ENCODE measurements at regions not wholly inside any gene's neighbourhood (a gene's known extent, or its start where the extent isn't known, plus 50 kb on each side); places are given as distances from the start of the nearest gene placed in this dataset.

- Histone ChIP-seq H3K27ac (no peak overlapping the region), H3K9ac (no peak overlapping the region), H3K9me3 (replicated peaks in 1 of 11) (peaks cover 0 to 3% (median 0%) of the 10 kb centered on the region in 11 experiments; a peak in 3 of 22 replicates), H3K27me3 (no peaks in the 10 kb centered on the region), H3K4me2 (no peak overlapping the region), H3K4me1 (no peaks in the 10 kb centered on the region), H4K20me1 (no peaks in the 10 kb centered on the region), H3K4me3 (no peak overlapping the region), H3K36me3 (no peaks in the 10 kb centered on the region)
- TF ChIP-seq Cebpa-rat (IDR thresholded peaks at IDR 0.05) = no peak
Observed at GRCh38 chr14:38336298-38336697, 80.4 kb upstream of the CLEC14A start.

GRCh38 chr14:38330275-38330674 is 74.4 kb upstream of the CLEC14A start:
- no peak overlapping the region for H3K27ac ChIP-seq
- H3K4me1 ChIP-seq = no peaks in the 10 kb centered on the region
- peaks cover 0 to 11% (median 6%) of the 10 kb centered on the region in 11 experiments; a peak in 5 of 22 replicates for H3K9me3 ChIP-seq (replicated peaks in 1 of 11)
- H3K4me2 ChIP-seq = no peak overlapping the region
- no peak overlapping the region for H3K9ac ChIP-seq
- H3K4me3 ChIP-seq = no peak overlapping the region
- H3K36me3 ChIP-seq = no peaks in the 10 kb centered on the region
- no peaks in the 10 kb centered on the region for H3K27me3 ChIP-seq
- H4K20me1 ChIP-seq = no peaks in the 10 kb centered on the region
- TF ChIP-seq Cebpa-rat (IDR thresholded peaks at IDR 0.05) = no peak

- Histone ChIP-seq H3K27me3 (no peaks in the 10 kb centered on the region), H3K4me2 (no peak overlapping the region), H3K4me3 (no peak overlapping the region), H3K27ac (no peak overlapping the region), H3K4me1 (no peaks in the 10 kb centered on the region), H3K9ac (no peak overlapping the region), H3K9me3 (replicated peaks in 1 of 11) (peaks cover 0 to 11% (median 6%) of the 10 kb centered on the region in 11 experiments; a peak in 5 of 22 replicates), H4K20me1 (no peaks in the 10 kb centered on the region), H3K36me3 (no peaks in the 10 kb centered on the region)
- no peak for TF ChIP-seq Cebpa-rat (IDR thresholded peaks at IDR 0.05)
Observed at GRCh38 chr14:38329246-38329645, 73.4 kb upstream of the CLEC14A start.

GRCh38 chr14:38316922-38317321 is 61.0 kb upstream of the CLEC14A start:
- no peak overlapping the region for H3K4me3 ChIP-seq
- no peak overlapping the region for H3K4me2 ChIP-seq
- H3K27ac ChIP-seq = no peak overlapping the region
- no peaks in the 10 kb centered on the region for H3K4me1 ChIP-seq
- no peaks in the 10 kb centered on the region for H4K20me1 ChIP-seq
- H3K36me3 ChIP-seq = no peaks in the 10 kb centered on the region
- peaks cover 5 to 13% (median 9%) of the 10 kb centered on the region in 11 experiments; a peak in 16 of 22 replicates for H3K9me3 ChIP-seq (replicated peaks in 1 of 11)
- H3K9ac ChIP-seq = no peak overlapping the region
- no peaks in the 10 kb centered on the region for H3K27me3 ChIP-seq
- no peak for TF ChIP-seq Cebpa-rat (IDR thresholded peaks at IDR 0.05)

- Histone ChIP-seq H3K27me3 (no peaks in the 10 kb centered on the region), H3K4me1 (no peaks in the 10 kb centered on the region)
- no peak for TF ChIP-seq Cebpa-rat (IDR thresholded peaks at IDR 0.05)
Observed at GRCh38 chr14:38311655-38312054, 55.8 kb upstream of the CLEC14A start.

GRCh38 chr14:38310420-38310995 is 54.6 kb upstream of the CLEC14A start:
- no peaks in the 10 kb centered on the region for H3K36me3 ChIP-seq
- H4K20me1 ChIP-seq = no peaks in the 10 kb centered on the region
- no peaks in the 10 kb centered on the region for H3K27me3 ChIP-seq
- peaks cover 0 to 5% (median 0%) of the 10 kb centered on the region in 11 experiments; a peak in 2 of 22 replicates for H3K9me3 ChIP-seq (replicated peaks in 1 of 11)
- no peak overlapping the region for H3K9ac ChIP-seq
- no peak overlapping the region for H3K27ac ChIP-seq
- TF ChIP-seq Cebpa-rat (IDR thresholded peaks at IDR 0.05) = no peak
- H3K4me1 ChIP-seq = no peaks in the 10 kb centered on the region
- H3K4me3 ChIP-seq = no peak overlapping the region
- H3K4me2 ChIP-seq = no peak overlapping the region

More at GRCh38 chr14:38311655-38312054, 55.8 kb upstream of the CLEC14A start:
- Histone ChIP-seq H3K4me3 (no peak overlapping the region), H3K27ac (no peak overlapping the region), H3K9ac (no peak overlapping the region), H4K20me1 (no peaks in the 10 kb centered on the region), H3K4me2 (no peak overlapping the region), H3K36me3 (no peaks in the 10 kb centered on the region), H3K9me3 (replicated peaks in 1 of 11) (no peaks in the 10 kb centered on the region)

GRCh38 chr14:38309522-38310277 is 53.8 kb upstream of the CLEC14A start:
- H3K4me1 ChIP-seq = no peaks in the 10 kb centered on the region

More at GRCh38 chr14:38309522-38310277, 53.8 kb upstream of the CLEC14A start:
- Histone ChIP-seq H3K9ac (no peak overlapping the region), H3K4me2 (no peak overlapping the region), H3K27me3 (no peaks in the 10 kb centered on the region), H3K36me3 (no peaks in the 10 kb centered on the region), H4K20me1 (no peaks in the 10 kb centered on the region), H3K4me3 (no peak overlapping the region), H3K27ac (no peak overlapping the region), H3K9me3 (replicated peaks in 1 of 11) (peaks cover 0 to 6% (median 0%) of the 10 kb centered on the region in 11 experiments; a peak in 3 of 22 replicates)
- TF ChIP-seq Cebpa-rat (IDR thresholded peaks at IDR 0.05) = no peak
